Tibial nerve (tissue), 4 donors: ENCODE measurements at regions not wholly inside any gene's neighbourhood (a gene's known extent, or its start where the extent isn't known, plus 50 kb on each side); places are given as distances from the start of the nearest gene placed in this dataset.

Source experiments
- DNase-seq, 2 donors: peaks; one replicate each; pipeline ENCODE4 v3.0.0-alpha.2; 2019; ENCODE audit warnings: low spot score in 2 of 2
- H3K27ac ChIP-seq, 4 donors: fragments of 200-600 bp; sonication (generic) in 3 of 4; one replicate each; pipeline ENCODE4 v1.5.1; 2017 to 2019; ENCODE audit warnings: mild to moderate bottlenecking in 1 of 4
- H3K27me3 ChIP-seq, 2 donors: fragments of 200-600 bp; sonication (generic) in 1 of 2; one replicate each; pipeline versions ENCODE4 v1.5.1 to v1.6.0; 2017 to 2019
- H3K36me3 ChIP-seq, 3 donors: fragments of 200-600 bp; sonication (generic); one replicate each; pipeline ENCODE4 v1.5.1; 2018 to 2019
- H3K4me1 ChIP-seq, 4 donors: fragments of 200-600 bp; sonication (generic) in 3 of 4; one replicate each; pipeline ENCODE4 v1.5.1; 2017 to 2019
- H3K4me3 ChIP-seq, 4 donors: fragments of 200-600 bp; sonication (generic) in 3 of 4; one replicate each; pipeline ENCODE4 v1.5.1; 2017 to 2019; ENCODE audit warnings: mild to moderate bottlenecking in 1 of 4, moderate library complexity in 1 of 4
- H3K9me3 ChIP-seq, 4 donors: fragments of 200-600 bp; sonication (generic) in 3 of 4; one replicate each; pipeline ENCODE4 v1.5.1; 2017 to 2019
- EP300 ChIP-seq, 2 donors: sonication (generic); formaldehyde crosslinking; IDR thresholded peaks; one replicate each; pipeline ENCODE4 v1.6.1; 2017; ENCODE audit warnings: antibody characterized with exemption in 2 of 2, mild to moderate bottlenecking in 1 of 2
- POLR2A ChIP-seq, 2 donors: fragments of 450-650 bp; IDR thresholded peaks; one replicate each; pipeline ENCODE4 v1.6.1; 2017; ENCODE audit warnings: antibody characterized with exemption in 2 of 2, mild to moderate bottlenecking in 2 of 2, moderate library complexity in 2 of 2
- WGBS, 2 donors: methylation state at CpG; one replicate each; pipeline ENCODE4 v1.1.5; 2018; 5-methylcytosine and 5-hydroxymethylcytosine counted together
- TF ChIP-seq, protein P1 (sequence below), 5 experiments: fragments of 200-600 bp in 3 of 5; fragments of 450-650 bp in 2 of 5; sonication (generic) in 3 of 5; IDR thresholded peaks; one replicate each; pipeline ENCODE4 v1.5.1; 2016 to 2019; ENCODE audit warnings: antibody characterized with exemption in 5 of 5, mild to moderate bottlenecking in 3 of 5, moderate library complexity in 2 of 5

DNA sequence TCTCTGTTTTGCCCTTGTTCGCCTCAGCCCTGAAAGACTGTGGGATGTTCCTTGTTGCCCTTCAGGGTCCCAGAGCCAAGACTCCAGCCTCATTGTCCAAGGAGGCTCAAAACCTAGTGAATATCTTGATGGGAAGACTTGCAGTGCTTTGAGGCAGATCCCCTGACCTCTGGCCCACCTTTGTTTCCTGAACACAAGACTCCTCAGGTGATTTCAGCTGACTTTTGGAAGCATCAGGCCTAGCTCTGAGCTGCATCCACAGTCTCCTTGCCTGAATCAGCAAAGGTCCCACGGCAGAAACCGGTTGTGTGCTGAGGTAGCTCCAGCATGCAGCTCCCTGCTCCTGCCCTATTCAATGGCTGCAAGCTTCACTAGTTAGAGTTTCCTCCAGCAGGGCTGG, 159.3 kb upstream of the B3GAT1 start:
- Histone ChIP-seq H3K4me1 (peaks cover 0 to 10% (median 0%) of the 10 kb centered on the region in 4 donors), H3K4me3 (no peak overlapping the region), H3K27me3 (no peaks in the 10 kb centered on the region), H3K27ac (no peak overlapping the region), H3K9me3 (no peaks in the 10 kb centered on the region), H3K36me3 (no peaks in the 10 kb centered on the region)
- TF ChIP-seq, protein P1, sequence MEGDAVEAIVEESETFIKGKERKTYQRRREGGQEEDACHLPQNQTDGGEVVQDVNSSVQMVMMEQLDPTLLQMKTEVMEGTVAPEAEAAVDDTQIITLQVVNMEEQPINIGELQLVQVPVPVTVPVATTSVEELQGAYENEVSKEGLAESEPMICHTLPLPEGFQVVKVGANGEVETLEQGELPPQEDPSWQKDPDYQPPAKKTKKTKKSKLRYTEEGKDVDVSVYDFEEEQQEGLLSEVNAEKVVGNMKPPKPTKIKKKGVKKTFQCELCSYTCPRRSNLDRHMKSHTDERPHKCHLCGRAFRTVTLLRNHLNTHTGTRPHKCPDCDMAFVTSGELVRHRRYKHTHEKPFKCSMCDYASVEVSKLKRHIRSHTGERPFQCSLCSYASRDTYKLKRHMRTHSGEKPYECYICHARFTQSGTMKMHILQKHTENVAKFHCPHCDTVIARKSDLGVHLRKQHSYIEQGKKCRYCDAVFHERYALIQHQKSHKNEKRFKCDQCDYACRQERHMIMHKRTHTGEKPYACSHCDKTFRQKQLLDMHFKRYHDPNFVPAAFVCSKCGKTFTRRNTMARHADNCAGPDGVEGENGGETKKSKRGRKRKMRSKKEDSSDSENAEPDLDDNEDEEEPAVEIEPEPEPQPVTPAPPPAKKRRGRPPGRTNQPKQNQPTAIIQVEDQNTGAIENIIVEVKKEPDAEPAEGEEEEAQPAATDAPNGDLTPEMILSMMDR (IDR thresholded peaks at IDR 0.05): no peak
- TF ChIP-seq EP300 (IDR thresholded peaks at IDR 0.05): no peak
- TF ChIP-seq POLR2A (IDR thresholded peaks at IDR 0.05): no peak
- peak in 1 of 2 donors; percentile 2 for DNase-seq
- 85 to 100% methylated on average over 1 to 3 of the region's 3 CpGs for WGBS, 2 donors

DNA sequence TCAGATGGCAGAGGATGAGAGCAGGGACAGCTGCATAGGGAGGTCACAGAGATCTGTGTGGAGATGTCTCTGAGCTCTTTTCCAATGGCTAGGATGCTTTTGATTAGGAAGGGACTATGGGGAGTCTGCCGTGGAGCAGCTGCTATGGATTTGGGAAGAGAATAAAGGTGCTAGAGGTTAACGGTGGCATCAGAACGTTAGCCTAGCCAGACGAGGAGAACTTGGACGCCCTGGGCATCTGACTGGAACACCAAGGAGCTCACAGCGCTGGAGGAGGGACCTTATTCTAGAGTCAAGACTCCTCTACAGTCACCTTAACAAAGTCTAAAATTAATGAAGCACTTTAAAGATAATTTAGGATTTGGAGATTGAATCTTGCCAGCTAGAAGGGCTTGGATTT, 157.2 kb upstream of the B3GAT1 start:
- Histone ChIP-seq H3K27ac (no peak overlapping the region), H3K4me1 (peaks cover 0 to 10% (median 0%) of the 10 kb centered on the region in 4 donors), H3K9me3 (no peaks in the 10 kb centered on the region), H3K27me3 (no peaks in the 10 kb centered on the region), H3K36me3 (no peaks in the 10 kb centered on the region), H3K4me3 (no peak overlapping the region)
- 56 to 63% methylated on average over 6 of the region's 6 CpGs for WGBS, 2 donors
- TF ChIP-seq POLR2A (IDR thresholded peaks at IDR 0.05) (no peak), EP300 (IDR thresholded peaks at IDR 0.05) (no peak)
- TF ChIP-seq, protein P1 (IDR thresholded peaks at IDR 0.05): no peak
- no peak for DNase-seq

DNA sequence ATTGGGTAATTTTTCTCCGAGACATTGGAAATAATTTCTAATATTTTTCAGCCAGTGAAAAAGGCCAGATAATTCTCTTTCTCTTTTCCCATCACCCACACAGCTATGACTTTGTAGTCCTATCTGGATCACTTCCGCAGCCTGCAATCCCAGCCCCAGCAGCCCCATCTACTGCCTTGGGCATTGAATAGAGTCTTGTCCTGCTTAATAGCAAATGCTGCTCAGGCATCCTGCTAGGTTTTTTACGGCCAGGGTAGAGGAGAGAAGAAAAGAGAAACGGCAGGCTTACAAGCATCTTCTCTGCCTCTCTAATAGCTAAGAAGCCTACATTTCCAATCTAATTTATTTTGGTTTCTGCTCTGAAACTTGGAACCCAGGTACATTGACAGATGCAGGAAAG, 154.3 kb upstream of the B3GAT1 start:
- 43 to 52% methylated on average over 4 of the region's 4 CpGs for WGBS, 2 donors
- no peaks in the 10 kb centered on the region for H3K36me3 ChIP-seq
- DNase-seq: no peak

DNA sequence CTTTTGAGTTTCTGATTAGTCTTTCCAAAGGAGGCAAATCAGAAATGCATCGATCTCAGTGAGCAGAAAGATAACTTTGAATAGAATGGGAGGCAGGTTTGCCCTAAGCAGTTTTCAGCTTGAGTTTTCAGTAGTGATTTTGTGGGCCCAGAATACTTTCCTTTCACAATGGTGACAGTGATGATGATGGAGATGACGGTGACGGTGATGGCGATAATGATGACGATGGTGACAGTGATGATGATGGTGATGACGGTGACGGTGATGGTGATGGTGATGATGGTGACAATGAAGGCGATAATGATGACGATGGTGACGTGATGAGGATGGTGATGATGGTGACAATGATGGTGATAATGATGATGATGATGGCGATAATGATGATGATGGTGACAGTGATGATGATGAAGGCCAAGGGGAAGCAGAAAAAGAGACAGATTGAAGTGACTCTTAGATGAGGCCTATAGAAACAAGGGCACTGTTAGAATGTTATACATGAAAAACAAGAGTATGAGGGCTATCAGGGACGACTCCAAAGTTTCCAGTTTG, 153.4 kb upstream of the B3GAT1 start:
- no peaks in the 10 kb centered on the region for H3K27me3 ChIP-seq
- no peak for DNase-seq
- H3K36me3 ChIP-seq: no peaks in the 10 kb centered on the region
- TF ChIP-seq, protein P1 (IDR thresholded peaks at IDR 0.05): no peak
- no peak for TF ChIP-seq EP300 (IDR thresholded peaks at IDR 0.05)
- no peak for TF ChIP-seq POLR2A (IDR thresholded peaks at IDR 0.05)
- WGBS, 2 donors: 72 to 74% methylated on average over 12 of the region's 12 CpGs
- H3K4me1 ChIP-seq: no peaks in the 10 kb centered on the region
- H3K4me3 ChIP-seq: no peak overlapping the region
- no peaks in the 10 kb centered on the region for H3K9me3 ChIP-seq
- no peak overlapping the region for H3K27ac ChIP-seq

More for the DNA sequence above, 154.3 kb upstream of the B3GAT1 start:
- Histone ChIP-seq H3K9me3 (no peaks in the 10 kb centered on the region), H3K27me3 (no peaks in the 10 kb centered on the region), H3K27ac (no peak overlapping the region), H3K4me3 (no peak overlapping the region), H3K4me1 (no peaks in the 10 kb centered on the region)
- TF ChIP-seq POLR2A (IDR thresholded peaks at IDR 0.05): no peak
- TF ChIP-seq, protein P1 (IDR thresholded peaks at IDR 0.05): no peak
- TF ChIP-seq EP300 (IDR thresholded peaks at IDR 0.05): no peak

DNA sequence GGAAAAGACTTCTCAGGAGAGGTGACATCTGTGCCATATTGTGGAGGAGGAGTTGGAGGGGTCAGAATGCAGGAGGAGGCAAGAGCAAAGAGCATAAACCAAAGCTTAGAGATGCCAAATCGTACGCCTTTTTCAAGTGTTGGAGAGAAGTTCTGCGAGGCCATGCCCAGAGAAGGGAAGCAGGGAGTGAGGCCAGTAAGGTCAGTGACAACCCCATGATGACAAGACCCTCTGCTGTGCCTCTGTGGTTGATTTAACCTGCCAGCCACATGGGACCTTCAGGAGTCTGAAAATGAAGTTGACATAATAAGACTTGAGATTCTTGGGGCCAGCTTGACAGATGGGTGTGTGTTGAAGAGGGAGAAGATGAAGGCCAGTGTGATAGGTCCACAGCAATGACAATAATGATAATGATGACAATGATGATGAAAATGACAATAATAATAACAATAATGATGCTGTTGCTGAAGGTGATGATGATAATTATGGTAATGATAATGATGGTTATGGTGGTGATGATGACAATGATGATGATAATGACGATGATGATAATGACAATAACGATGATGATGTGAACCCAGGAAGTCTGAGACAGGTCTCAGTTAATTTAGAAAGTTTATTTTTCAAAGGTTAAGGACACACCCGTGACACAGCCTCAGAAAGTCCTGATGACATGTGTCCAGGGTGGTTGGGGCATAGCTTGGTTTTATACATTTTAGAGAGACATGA, 152.6 kb upstream of the B3GAT1 start:
- 89 to 91% methylated on average over 6 of the region's 6 CpGs for WGBS, 2 donors
- TF ChIP-seq EP300 (IDR thresholded peaks at IDR 0.05) (no peak), POLR2A (IDR thresholded peaks at IDR 0.05) (no peak)
- TF ChIP-seq, protein P1 (IDR thresholded peaks at IDR 0.05): no peak
- Histone ChIP-seq H3K27me3 (no peaks in the 10 kb centered on the region), H3K9me3 (no peaks in the 10 kb centered on the region), H3K27ac (no peak overlapping the region), H3K4me1 (no peaks in the 10 kb centered on the region), H3K36me3 (no peaks in the 10 kb centered on the region), H3K4me3 (no peak overlapping the region)
- no peak for DNase-seq
